OCI-M2 (cell line): ENCODE measurements at regions not wholly inside any gene's neighbourhood (a gene's known extent, or its start where the extent isn't known, plus 50 kb on each side); places are given as distances from the start of the nearest gene placed in this dataset.

Experiments
- DNase-seq: peaks from one replicate; lab custom pipeline; 2025; ENCODE audit not compliant: unreplicated experiment; lab: John Stamatoyannopoulos, UW

GRCh38 chr1:8093221-8093980, 67.3 kb upstream of the ERRFI1 start:
- DNase-seq, result no peak

- DNase-seq, result no peak
Measured at GRCh38 chr1:8092657-8093056, 66.5 kb upstream of the ERRFI1 start.

DNA sequence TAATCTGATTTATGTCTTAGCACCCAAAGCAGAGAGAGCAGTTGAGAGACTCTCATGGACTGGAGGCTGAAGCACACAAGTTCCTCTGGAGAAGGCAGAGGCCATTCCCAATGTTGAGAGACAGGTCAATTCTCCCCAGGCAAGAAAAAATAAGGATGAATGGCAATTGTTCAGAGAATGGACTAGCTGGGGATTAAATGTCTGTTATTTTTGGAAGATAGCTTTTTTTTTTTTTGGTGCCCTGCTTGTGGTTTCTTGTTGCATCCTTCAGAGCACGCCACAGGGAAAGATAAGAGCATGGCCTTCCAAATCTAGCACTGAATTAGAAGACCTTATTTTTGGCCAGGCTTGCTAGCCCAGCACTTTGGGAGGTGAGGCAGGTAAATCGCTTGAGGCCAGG, 65.6 kb upstream of the ERRFI1 start:
- no peak for DNase-seq

DNA sequence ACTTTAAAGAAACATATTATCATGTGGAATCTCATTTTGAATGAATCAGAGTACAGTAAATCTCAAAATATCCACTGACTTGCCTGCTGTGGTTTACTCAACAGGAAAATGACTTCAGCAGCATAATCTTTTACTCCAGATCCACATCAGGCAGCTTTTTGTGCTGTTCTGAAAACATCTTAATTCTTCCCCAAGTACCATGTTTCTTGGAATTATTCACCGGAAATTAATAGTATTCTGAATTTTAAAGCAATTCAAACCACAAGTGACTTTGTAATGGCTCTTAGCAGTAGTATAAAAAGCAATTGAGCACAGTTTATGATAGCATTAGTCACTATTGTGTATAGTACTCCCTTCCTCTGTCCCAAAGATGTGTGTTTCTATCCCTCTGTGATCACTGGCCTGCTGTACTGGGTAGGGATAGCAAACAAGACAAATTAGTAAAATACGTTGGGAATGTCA, 64.2 kb upstream of the ERRFI1 start:
- DNase-seq, result no peak

- no peak for DNase-seq
Measured at GRCh38 chr1:8089535-8090228, 63.6 kb upstream of the ERRFI1 start.

DNA sequence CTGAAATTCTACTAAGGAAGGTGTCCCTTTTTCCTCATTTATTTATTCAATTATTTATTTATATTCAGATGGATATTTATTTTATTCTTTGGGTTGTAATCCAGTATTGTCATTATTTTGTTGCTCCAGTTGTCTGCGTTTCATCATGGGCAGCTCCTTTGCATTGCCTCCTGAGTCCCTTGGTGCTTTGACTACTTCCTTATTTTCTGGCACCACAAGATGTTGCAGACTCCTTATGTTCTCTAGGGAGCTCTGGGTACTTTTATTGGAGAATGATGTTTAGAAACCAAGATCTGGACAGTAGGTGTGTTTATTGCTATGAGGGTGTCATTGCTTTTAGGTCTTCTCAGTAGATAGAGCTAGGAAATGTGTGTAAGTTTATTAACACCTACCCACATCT, 59.9 kb upstream of the ERRFI1 start:
- DNase-seq, result no peak

DNA sequence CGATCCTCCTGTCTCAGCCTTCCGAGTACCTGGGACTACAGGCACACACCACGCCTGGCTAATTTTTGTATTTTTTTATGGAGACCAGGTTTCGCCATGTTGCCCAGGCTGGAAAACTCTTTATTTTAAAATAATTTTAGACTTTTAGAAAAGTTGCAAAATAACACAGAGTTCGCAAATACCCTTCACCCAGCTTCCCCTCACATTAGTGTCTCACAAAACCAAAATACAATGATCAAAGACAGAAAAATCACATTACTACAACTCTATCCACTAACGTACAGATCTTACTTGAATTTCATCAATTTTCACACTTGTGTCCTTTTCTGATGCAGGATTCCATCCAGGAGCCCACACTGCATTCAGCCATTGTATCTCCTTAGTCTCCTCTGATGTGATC, 58.8 kb upstream of the ERRFI1 start:
- DNase-seq, result no peak

GRCh38 chr1:8083739-8084484, 57.8 kb upstream of the ERRFI1 start:
- DNase-seq, result no peak

DNA sequence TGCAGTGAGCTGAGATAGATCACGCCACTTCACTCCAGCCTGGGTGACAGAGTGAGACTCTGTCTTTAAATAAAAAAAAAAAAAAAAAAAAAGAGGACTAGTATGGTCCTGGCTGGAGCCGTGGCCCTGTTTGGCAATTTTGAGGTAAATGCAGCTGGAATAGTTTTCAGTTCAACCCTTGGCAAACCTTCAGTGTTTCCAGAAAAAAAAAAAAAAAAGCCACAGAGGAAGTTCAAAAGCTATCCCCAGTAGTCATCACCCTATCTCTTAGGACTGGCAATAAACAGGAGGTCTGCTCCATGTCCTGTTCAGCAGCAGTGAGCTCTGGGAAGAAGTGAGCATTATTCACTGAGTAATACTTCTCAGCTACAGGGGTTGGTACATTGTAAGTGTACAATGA, 56.8 kb upstream of the ERRFI1 start:
- DNase-seq, result no peak

GRCh38 chr1:8078176-8078671, 52.1 kb upstream of the ERRFI1 start:
- no peak for DNase-seq

- no peak for DNase-seq
Measured at GRCh38 chr1:8077602-8078001, 51.5 kb upstream of the ERRFI1 start.

- no peak for DNase-seq
Measured at GRCh38 chr1:8077120-8077573, 51.0 kb upstream of the ERRFI1 start.

DNA sequence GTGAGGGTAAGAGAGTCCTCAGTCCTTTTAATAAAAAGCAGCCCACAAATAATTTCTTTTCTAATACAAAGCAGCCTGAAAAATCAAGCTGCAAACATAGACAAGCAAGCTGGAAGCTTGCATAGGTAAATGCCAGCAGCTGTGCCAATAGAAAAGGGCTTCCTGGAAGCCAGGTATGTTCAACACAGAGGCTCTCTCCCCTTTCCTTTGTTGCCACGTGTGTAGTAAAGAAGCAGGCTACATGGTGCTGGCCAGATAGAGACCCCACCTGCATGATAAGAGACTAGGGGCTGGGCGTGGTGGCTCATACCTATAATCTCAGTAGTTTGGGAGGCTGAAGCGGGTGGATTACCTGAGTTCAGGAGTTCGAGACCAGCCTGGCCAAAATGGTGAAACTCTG, 50.1 kb upstream of the ERRFI1 start:
- DNase-seq, result no peak
